ENCODE measurements at regions not wholly inside any gene's neighbourhood (a gene's known extent, or its start where the extent isn't known, plus 50 kb on each side); places are given as distances from the start of the nearest gene placed in this dataset.

- TF ChIP-seq CTCF (IDR thresholded peaks at IDR 0.05; ENCODE audit: poor library complexity) (no peak), EZH2 (IDR thresholded peaks at IDR 0.05; ENCODE audit: borderline replicate concordance) (no peak), EZH2phosphoT487 (IDR thresholded peaks at IDR 0.05; ENCODE audit: low read depth, severe bottlenecking, unreplicated experiment) (no peak)
- peaks cover 4% of the 10 kb centered on the region for H3K4me1 ChIP-seq (ENCODE audit: insufficient read depth)
- no peak overlapping the region for H3K4me3 ChIP-seq
These were observed 403.4 kb downstream of the CDH11 start for GRCh38 chr16:64718486-64718885.

GRCh38 chr16:64717871-64718270, 404.0 kb downstream of the CDH11 start:
- DNase-seq (ENCODE audit: low spot score): no peak
- Histone ChIP-seq H3K4me3 (no peak overlapping the region), H3K36me3 (replicated peaks; ENCODE audit: insufficient read depth, low read depth) (no peaks in the 10 kb centered on the region), H3K9me3 (ENCODE audit: low read depth) (no peaks in the 10 kb centered on the region), H3K4me1 (ENCODE audit: insufficient read depth) (peaks cover 4% of the 10 kb centered on the region), H3K9me2 (replicated peaks; ENCODE audit: insufficient read depth) (no peaks in the 10 kb centered on the region), H4K20me1 (ENCODE audit: insufficient read depth, poor library complexity, severe bottlenecking) (no peaks in the 10 kb centered on the region), H2AFZ (no peak overlapping the region), H3K4me2 (no peak overlapping the region), H3K27me3 (no peaks in the 10 kb centered on the region), H3K79me2 (no peaks in the 10 kb centered on the region), H3K27ac (peak overlapping the region; percentile 12)
- no peak for TF ChIP-seq EZH2phosphoT487 (IDR thresholded peaks at IDR 0.05; ENCODE audit: low read depth, severe bottlenecking, unreplicated experiment)
- TF ChIP-seq CTCF (IDR thresholded peaks at IDR 0.05; ENCODE audit: poor library complexity): no peak
- no peak for TF ChIP-seq EZH2 (IDR thresholded peaks at IDR 0.05; ENCODE audit: borderline replicate concordance)
- 70% methylated on average over 3 of the region's 3 CpGs for WGBS (ENCODE audit: low lambda C conversion rate, missing lambda C conversion rate)

More at GRCh38 chr16:64718486-64718885, 403.4 kb downstream of the CDH11 start:
- Histone ChIP-seq H3K9me3 (ENCODE audit: low read depth) (no peaks in the 10 kb centered on the region), H3K36me3 (replicated peaks; ENCODE audit: insufficient read depth, low read depth) (no peaks in the 10 kb centered on the region), H3K27ac (no peak overlapping the region), H3K79me2 (no peaks in the 10 kb centered on the region), H2AFZ (no peak overlapping the region), H3K9me2 (replicated peaks; ENCODE audit: insufficient read depth) (no peaks in the 10 kb centered on the region), H4K20me1 (ENCODE audit: insufficient read depth, poor library complexity, severe bottlenecking) (no peaks in the 10 kb centered on the region), H3K4me2 (no peak overlapping the region), H3K27me3 (no peaks in the 10 kb centered on the region)
- DNase-seq (ENCODE audit: low spot score): no peak
- 57% methylated on average over 7 of the region's 7 CpGs for WGBS (ENCODE audit: low lambda C conversion rate, missing lambda C conversion rate)

DNA sequence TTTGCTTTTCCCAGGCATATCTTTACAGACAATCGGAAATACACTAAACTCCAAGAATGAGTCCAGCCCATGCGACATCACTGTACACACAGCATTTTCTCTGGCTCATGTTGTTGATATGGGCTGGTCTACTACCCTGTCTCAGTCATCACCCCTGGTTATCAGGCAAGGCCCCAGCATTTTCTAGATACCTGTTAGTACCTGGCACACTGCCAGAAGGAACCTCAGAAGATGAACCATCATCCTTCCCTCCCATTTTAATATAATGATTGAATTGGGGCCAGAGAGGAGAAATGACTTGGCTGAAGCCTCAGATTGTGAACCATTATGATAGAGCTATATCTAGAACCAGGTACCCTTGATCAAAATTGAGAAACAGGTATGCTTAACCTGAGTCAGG, 406.2 kb downstream of the CDH11 start:
- TF ChIP-seq CTCF (IDR thresholded peaks at IDR 0.05; ENCODE audit: poor library complexity) (no peak), EZH2 (IDR thresholded peaks at IDR 0.05; ENCODE audit: borderline replicate concordance) (no peak), EZH2phosphoT487 (IDR thresholded peaks at IDR 0.05; ENCODE audit: low read depth, severe bottlenecking, unreplicated experiment) (no peak)
- Histone ChIP-seq H3K36me3 (replicated peaks; ENCODE audit: insufficient read depth, low read depth) (no peaks in the 10 kb centered on the region), H4K20me1 (ENCODE audit: insufficient read depth, poor library complexity, severe bottlenecking) (no peaks in the 10 kb centered on the region), H3K79me2 (no peaks in the 10 kb centered on the region), H3K4me1 (ENCODE audit: insufficient read depth) (peaks cover 4% of the 10 kb centered on the region), H3K9me3 (ENCODE audit: low read depth) (no peaks in the 10 kb centered on the region), H3K27ac (no peak overlapping the region), H3K9me2 (replicated peaks; ENCODE audit: insufficient read depth) (no peaks in the 10 kb centered on the region), H2AFZ (no peak overlapping the region), H3K27me3 (no peaks in the 10 kb centered on the region), H3K4me2 (no peak overlapping the region), H3K4me3 (no peak overlapping the region)
- WGBS (ENCODE audit: low lambda C conversion rate, missing lambda C conversion rate): 53% methylated on average over 2 of the region's 2 CpGs
- peak; percentile 15 for DNase-seq (ENCODE audit: low spot score)

GRCh38 chr16:64712026-64712425, 409.8 kb downstream of the CDH11 start:
- H3K9me3 ChIP-seq (ENCODE audit: low read depth): no peaks in the 10 kb centered on the region
- H3K4me2 ChIP-seq: no peak overlapping the region
- DNase-seq (ENCODE audit: low spot score): no peak
- 69% methylated on average over 3 of the region's 3 CpGs for WGBS (ENCODE audit: low lambda C conversion rate, missing lambda C conversion rate)
- H3K27ac ChIP-seq: no peak overlapping the region
- H3K4me3 ChIP-seq: no peak overlapping the region
- H3K36me3 ChIP-seq (replicated peaks; ENCODE audit: insufficient read depth, low read depth): no peaks in the 10 kb centered on the region
- no peaks in the 10 kb centered on the region for H3K4me1 ChIP-seq (ENCODE audit: insufficient read depth)
- no peaks in the 10 kb centered on the region for H3K27me3 ChIP-seq
- H2AFZ ChIP-seq: no peak overlapping the region
- TF ChIP-seq EZH2phosphoT487 (IDR thresholded peaks at IDR 0.05; ENCODE audit: low read depth, severe bottlenecking, unreplicated experiment): no peak
- no peaks in the 10 kb centered on the region for H3K9me2 ChIP-seq (replicated peaks; ENCODE audit: insufficient read depth)
- no peaks in the 10 kb centered on the region for H4K20me1 ChIP-seq (ENCODE audit: insufficient read depth, poor library complexity, severe bottlenecking)
- H3K79me2 ChIP-seq: no peaks in the 10 kb centered on the region
